ENCODE measurements at regions not wholly inside any gene's neighbourhood (a gene's known extent, or its start where the extent isn't known, plus 50 kb on each side); places are given as distances from the start of the nearest gene placed in this dataset.

GRCh38 chr18:78786776-78787175, 192.8 kb upstream of the SALL3 start:
- TF ChIP-seq EZH2phosphoT487 (IDR thresholded peaks at IDR 0.05; ENCODE audit: insufficient read depth, low read depth) (no peak), EZH2 (IDR thresholded peaks at IDR 0.05; ENCODE audit: insufficient read depth, poor library complexity, severe bottlenecking) (no peak)
